ENCODE measurements at regions not wholly inside any gene's neighbourhood (a gene's known extent, or its start where the extent isn't known, plus 50 kb on each side); places are given as distances from the start of the nearest gene placed in this dataset.

- H3K27me3 Mint-ChIP-seq, result no peaks in the 10 kb centered on the region
- no peak for ATAC-seq (ENCODE audit: poor library complexity)
- POLR2A ChIA-PET, result interaction anchor here (0.6 to 2.6 kb wide), 6 partner anchors 12 to 148 kb away, joined by 3 to 15 read pairs (median 3); no protein-coding TSS in a partner anchor
Measured at GRCh38 chr7:50209461-50210135, 94.9 kb upstream of the IKZF1 start.

DNA sequence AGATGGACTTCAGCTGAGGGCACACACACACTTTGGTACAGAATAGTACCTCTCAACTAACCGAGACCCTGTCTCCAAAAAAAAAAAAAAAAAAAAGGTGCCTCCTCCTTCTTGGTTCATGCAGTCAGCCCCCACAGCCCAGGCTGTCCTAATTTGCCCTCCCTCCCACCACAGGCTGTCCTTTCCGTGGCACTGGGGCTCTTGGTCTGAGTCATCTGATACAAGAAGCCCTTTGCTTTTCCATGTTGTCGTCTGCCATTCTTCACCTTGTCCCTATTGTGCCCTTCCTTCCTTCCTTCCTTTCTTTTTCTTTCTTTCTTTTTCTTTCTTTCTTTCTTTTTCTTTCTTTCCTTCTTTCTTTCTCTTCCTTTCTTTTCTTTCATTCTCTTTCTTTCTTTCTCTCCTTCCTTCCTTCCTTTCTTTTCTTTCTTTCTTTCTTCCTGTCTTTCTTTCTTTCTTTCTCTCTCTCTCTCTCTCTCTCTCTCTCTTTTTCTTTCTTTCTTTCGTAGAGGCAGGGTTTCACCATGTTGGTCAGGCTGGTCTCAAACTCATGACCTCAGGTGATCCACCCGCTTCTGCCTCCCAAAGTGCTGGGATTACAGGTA is 96.0 kb upstream of the IKZF1 start:
- H3K27me3 ChIP-seq (ENCODE audit: control insufficient read depth in 1 of 2, insufficient read depth in 2 of 2, low read length in 2 of 2), result no peaks in the 10 kb centered on the region
- peaks cover 0 to 4% of the 10 kb centered on the region in 2 experiments for H3K9me3 ChIP-seq (ENCODE audit: control insufficient read depth in 1 of 2, insufficient read depth in 1 of 2, low read length in 2 of 2)
- CTCF ChIA-PET, result no interaction called here
- no peaks in the 10 kb centered on the region for H3K27me3 Mint-ChIP-seq
- H3K4me3 Mint-ChIP-seq, result peak overlapping the region; percentile 31
- no peak overlapping the region for H3K4me3 ChIP-seq (ENCODE audit: low read length)
- intact Hi-C loops (cut with DNase I, micrococcal nuclease), result no loop called here
- peaks cover 95% of the 10 kb centered on the region for H3K4me1 ChIP-seq (ENCODE audit: insufficient read depth, low read length)
- no peak for ATAC-seq (ENCODE audit: poor library complexity)
- TF ChIP-seq, protein P1, sequence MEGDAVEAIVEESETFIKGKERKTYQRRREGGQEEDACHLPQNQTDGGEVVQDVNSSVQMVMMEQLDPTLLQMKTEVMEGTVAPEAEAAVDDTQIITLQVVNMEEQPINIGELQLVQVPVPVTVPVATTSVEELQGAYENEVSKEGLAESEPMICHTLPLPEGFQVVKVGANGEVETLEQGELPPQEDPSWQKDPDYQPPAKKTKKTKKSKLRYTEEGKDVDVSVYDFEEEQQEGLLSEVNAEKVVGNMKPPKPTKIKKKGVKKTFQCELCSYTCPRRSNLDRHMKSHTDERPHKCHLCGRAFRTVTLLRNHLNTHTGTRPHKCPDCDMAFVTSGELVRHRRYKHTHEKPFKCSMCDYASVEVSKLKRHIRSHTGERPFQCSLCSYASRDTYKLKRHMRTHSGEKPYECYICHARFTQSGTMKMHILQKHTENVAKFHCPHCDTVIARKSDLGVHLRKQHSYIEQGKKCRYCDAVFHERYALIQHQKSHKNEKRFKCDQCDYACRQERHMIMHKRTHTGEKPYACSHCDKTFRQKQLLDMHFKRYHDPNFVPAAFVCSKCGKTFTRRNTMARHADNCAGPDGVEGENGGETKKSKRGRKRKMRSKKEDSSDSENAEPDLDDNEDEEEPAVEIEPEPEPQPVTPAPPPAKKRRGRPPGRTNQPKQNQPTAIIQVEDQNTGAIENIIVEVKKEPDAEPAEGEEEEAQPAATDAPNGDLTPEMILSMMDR (IDR thresholded peaks at IDR 0.05), result peak; percentile 20
- no peak overlapping the region for H3K27ac ChIP-seq (ENCODE audit: low read depth in 1 of 2, low read length in 2 of 2)
- POLR2A ChIA-PET, result interaction anchor here (0.7 to 7.1 kb wide), 3 partner anchors 17 to 161 kb away, joined by 3 to 137 read pairs (median 3); no protein-coding TSS in a partner anchor
- peaks cover 95% of the 10 kb centered on the region for H3K4me1 Mint-ChIP-seq (ENCODE audit: low read depth)
- no peaks in the 10 kb centered on the region for H3K9me3 Mint-ChIP-seq
- H3K27ac Mint-ChIP-seq, result peak overlapping the region; percentile 92
- no peaks in the 10 kb centered on the region for H3K36me3 ChIP-seq (ENCODE audit: insufficient read depth, low read length)
- H3K36me3 Mint-ChIP-seq (ENCODE audit: low read depth), result no peaks in the 10 kb centered on the region
- peak in 1 of 14 experiments; percentile 42 for DNase-seq

More at GRCh38 chr7:50209461-50210135, 94.9 kb upstream of the IKZF1 start:
- CTCF ChIA-PET, result interaction anchor here (1.8 kb wide), 1 partner anchor 159 kb away, joined by 4 read pairs; no protein-coding TSS in a partner anchor
- Mint-ChIP-seq H3K27ac (peak overlapping the region; percentile 92), H3K4me1 (ENCODE audit: low read depth) (peaks cover 97% of the 10 kb centered on the region), H3K9me3 (no peaks in the 10 kb centered on the region), H3K36me3 (ENCODE audit: low read depth) (no peaks in the 10 kb centered on the region), H3K4me3 (peak overlapping the region; percentile 8)
- peak overlapping the region; percentile 13 to 32 for H3K27ac ChIP-seq (ENCODE audit: low read depth in 1 of 2, low read length in 2 of 2)
- H3K4me3 ChIP-seq (ENCODE audit: low read length), result no peak overlapping the region
- H3K27me3 ChIP-seq (ENCODE audit: control insufficient read depth in 1 of 2, insufficient read depth in 2 of 2, low read length in 2 of 2), result no peaks in the 10 kb centered on the region
- peak in 1 of 14 experiments; percentile 43 for DNase-seq
- peaks cover 95% of the 10 kb centered on the region for H3K4me1 ChIP-seq (ENCODE audit: insufficient read depth, low read length)
- no peaks in the 10 kb centered on the region for H3K36me3 ChIP-seq (ENCODE audit: insufficient read depth, low read length)
- intact Hi-C loops (cut with DNase I, micrococcal nuclease), result loop anchor here in 1 of 2 experiments (2.0 kb wide), 1 partner anchor 19 kb away; no protein-coding TSS in a partner anchor
- H3K9me3 ChIP-seq (ENCODE audit: control insufficient read depth in 1 of 2, insufficient read depth in 1 of 2, low read length in 2 of 2), result peaks cover 0 to 4% of the 10 kb centered on the region in 2 experiments
- TF ChIP-seq, protein P1 (IDR thresholded peaks at IDR 0.05), result no peak

DNA sequence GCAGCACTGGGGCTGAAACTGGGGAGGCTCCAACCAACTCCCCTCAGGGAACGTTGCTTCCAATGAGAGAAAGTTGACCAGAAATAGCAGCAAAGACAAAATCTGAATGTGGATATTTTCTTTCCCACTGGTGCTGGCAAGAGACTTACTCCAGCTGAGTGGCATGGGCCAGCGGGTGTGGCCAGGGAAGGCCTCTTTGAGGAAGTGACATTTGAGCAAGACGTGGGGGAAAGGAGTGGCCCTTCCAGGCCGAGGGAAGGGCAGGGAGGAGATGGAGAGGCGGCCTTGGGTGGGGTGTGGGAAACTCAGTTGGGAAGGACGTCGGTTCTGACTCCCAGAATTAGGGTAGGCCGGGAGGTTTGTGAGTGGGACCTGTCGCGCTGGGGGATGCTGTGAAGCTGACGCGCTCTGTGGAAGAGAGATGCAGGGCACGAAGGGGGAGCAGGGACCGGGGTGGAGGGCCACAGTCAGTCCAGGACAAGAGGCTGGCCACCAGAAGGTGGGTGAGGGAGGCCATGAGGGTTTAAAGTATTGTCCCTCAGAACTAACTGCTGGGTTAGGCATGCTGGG is 96.7 kb upstream of the IKZF1 start:
- Histone ChIP-seq H3K4me1 (ENCODE audit: insufficient read depth, low read length) (peaks cover 88% of the 10 kb centered on the region), H3K27me3 (ENCODE audit: control insufficient read depth in 1 of 2, insufficient read depth in 2 of 2, low read length in 2 of 2) (no peaks in the 10 kb centered on the region), H3K27ac (ENCODE audit: low read depth in 1 of 2, low read length in 2 of 2) (no peak overlapping the region), H3K36me3 (ENCODE audit: insufficient read depth, low read length) (no peaks in the 10 kb centered on the region), H3K9me3 (ENCODE audit: control insufficient read depth in 1 of 2, insufficient read depth in 1 of 2, low read length in 2 of 2) (peaks cover 0 to 4% of the 10 kb centered on the region in 2 experiments), H3K4me3 (ENCODE audit: low read length) (no peak overlapping the region)
- no peak for DNase-seq
- POLR2A ChIA-PET, result interaction anchor here (1.0 to 7.1 kb wide), 13 partner anchors 8 to 170 kb away, joined by 6 to 271 read pairs (median 18); partner anchors contain the start of gene IKZF1
- TF ChIP-seq, protein P1 (IDR thresholded peaks at IDR 0.05), result no peak
- no peak for ATAC-seq (ENCODE audit: poor library complexity)
- intact Hi-C loops (cut with DNase I, micrococcal nuclease), result loop anchor here in 1 of 2 experiments (1.0 to 2.0 kb wide), 2 partner anchors 57 to 97 kb away; partner anchors contain the start of gene IKZF1
- Mint-ChIP-seq H3K4me1 (ENCODE audit: low read depth) (peaks cover 88% of the 10 kb centered on the region), H3K36me3 (ENCODE audit: low read depth) (no peaks in the 10 kb centered on the region), H3K4me3 (peak overlapping the region; percentile 22), H3K27me3 (no peaks in the 10 kb centered on the region), H3K27ac (peak overlapping the region; percentile 92), H3K9me3 (no peaks in the 10 kb centered on the region)
- CTCF ChIA-PET, result interaction anchor here (0.7 to 4.4 kb wide), 5 partner anchors 22 to 112 kb away, joined by 3 to 70 read pairs (median 5); partner anchors contain the start of gene IKZF1

Measured in CD4-positive, alpha-beta T cell (primary cell).